ENCODE measurements at regions not wholly inside any gene's neighbourhood (a gene's known extent, or its start where the extent isn't known, plus 50 kb on each side); places are given as distances from the start of the nearest gene placed in this dataset.
"Not testable (repeated sequence)": the region's sequence is repeated elsewhere in the genome, so short reads cannot be mapped to it uniquely, and the experiment has no call there.

GRCh38 chr5:152601806-152602732 is 197.0 kb upstream of the NMUR2 start:
- TF ChIP-seq CTCF (IDR thresholded peaks at IDR 0.05; ENCODE audit: low read depth, low read length), result no peak
- Histone ChIP-seq H3K9me3 (ENCODE audit: severe bottlenecking) (no peaks in the 10 kb centered on the region), H3K4me3 (ENCODE audit: low read depth, low read length) (no peak overlapping the region), H3K27ac (no peak overlapping the region), H3K27me3 (ENCODE audit: insufficient read depth, low read depth, severe bottlenecking) (no peaks in the 10 kb centered on the region), H3K36me3 (no peaks in the 10 kb centered on the region)
- DNase-seq, result no peak

GRCh38 chr5:152606050-152606449 is 201.0 kb upstream of the NMUR2 start:
- H3K9me3 ChIP-seq (ENCODE audit: severe bottlenecking); DNase-seq; H3K4me3 ChIP-seq (ENCODE audit: low read depth, low read length); H3K36me3 ChIP-seq; H3K27ac ChIP-seq; H3K27me3 ChIP-seq (ENCODE audit: insufficient read depth, low read depth, severe bottlenecking): not testable (repeated sequence)

GRCh38 chr5:152606776-152607364 is 201.8 kb upstream of the NMUR2 start:
- Histone ChIP-seq H3K4me3 (ENCODE audit: low read depth, low read length) (no peak overlapping the region), H3K36me3 (no peaks in the 10 kb centered on the region), H3K27ac (no peak overlapping the region), H3K27me3 (ENCODE audit: insufficient read depth, low read depth, severe bottlenecking) (no peaks in the 10 kb centered on the region), H3K9me3 (ENCODE audit: severe bottlenecking) (no peaks in the 10 kb centered on the region)
- no peak for DNase-seq
- no peak for TF ChIP-seq CTCF (IDR thresholded peaks at IDR 0.05; ENCODE audit: low read depth, low read length)

- no peak for DNase-seq
- H3K27me3 ChIP-seq (ENCODE audit: insufficient read depth, low read depth, severe bottlenecking), result no peaks in the 10 kb centered on the region
- TF ChIP-seq CTCF (IDR thresholded peaks at IDR 0.05; ENCODE audit: low read depth, low read length), result no peak
- H3K27ac ChIP-seq, result no peak overlapping the region
- no peaks in the 10 kb centered on the region for H3K36me3 ChIP-seq
- H3K9me3 ChIP-seq (ENCODE audit: severe bottlenecking), result no peaks in the 10 kb centered on the region
- H3K4me3 ChIP-seq (ENCODE audit: low read depth, low read length), result no peak overlapping the region
Observed at GRCh38 chr5:152607401-152608160, 202.5 kb upstream of the NMUR2 start.

- TF ChIP-seq CTCF (IDR thresholded peaks at IDR 0.05; ENCODE audit: low read depth, low read length), result no peak
- no peaks in the 10 kb centered on the region for H3K36me3 ChIP-seq
- no peak overlapping the region for H3K4me3 ChIP-seq (ENCODE audit: low read depth, low read length)
- no peak for DNase-seq
- H3K27ac ChIP-seq, result no peak overlapping the region
- H3K9me3 ChIP-seq (ENCODE audit: severe bottlenecking), result no peaks in the 10 kb centered on the region
- no peaks in the 10 kb centered on the region for H3K27me3 ChIP-seq (ENCODE audit: insufficient read depth, low read depth, severe bottlenecking)
Observed at GRCh38 chr5:152608458-152608857, 203.4 kb upstream of the NMUR2 start.

- DNase-seq, result no peak
- Histone ChIP-seq H3K27me3 (ENCODE audit: insufficient read depth, low read depth, severe bottlenecking) (no peaks in the 10 kb centered on the region), H3K27ac (no peak overlapping the region), H3K4me3 (ENCODE audit: low read depth, low read length) (no peak overlapping the region), H3K9me3 (ENCODE audit: severe bottlenecking) (no peaks in the 10 kb centered on the region), H3K36me3 (no peaks in the 10 kb centered on the region)
- no peak for TF ChIP-seq CTCF (IDR thresholded peaks at IDR 0.05; ENCODE audit: low read depth, low read length)
Observed at GRCh38 chr5:152619756-152620155, 214.7 kb upstream of the NMUR2 start.
